ENCODE measurements at regions not wholly inside any gene's neighbourhood (a gene's known extent, or its start where the extent isn't known, plus 50 kb on each side); places are given as distances from the start of the nearest gene placed in this dataset.

GRCh38 chr10:22473459-22473858, 128.2 kb downstream of the SPAG6 start (continued):
- TF ChIP-seq, protein P1, sequence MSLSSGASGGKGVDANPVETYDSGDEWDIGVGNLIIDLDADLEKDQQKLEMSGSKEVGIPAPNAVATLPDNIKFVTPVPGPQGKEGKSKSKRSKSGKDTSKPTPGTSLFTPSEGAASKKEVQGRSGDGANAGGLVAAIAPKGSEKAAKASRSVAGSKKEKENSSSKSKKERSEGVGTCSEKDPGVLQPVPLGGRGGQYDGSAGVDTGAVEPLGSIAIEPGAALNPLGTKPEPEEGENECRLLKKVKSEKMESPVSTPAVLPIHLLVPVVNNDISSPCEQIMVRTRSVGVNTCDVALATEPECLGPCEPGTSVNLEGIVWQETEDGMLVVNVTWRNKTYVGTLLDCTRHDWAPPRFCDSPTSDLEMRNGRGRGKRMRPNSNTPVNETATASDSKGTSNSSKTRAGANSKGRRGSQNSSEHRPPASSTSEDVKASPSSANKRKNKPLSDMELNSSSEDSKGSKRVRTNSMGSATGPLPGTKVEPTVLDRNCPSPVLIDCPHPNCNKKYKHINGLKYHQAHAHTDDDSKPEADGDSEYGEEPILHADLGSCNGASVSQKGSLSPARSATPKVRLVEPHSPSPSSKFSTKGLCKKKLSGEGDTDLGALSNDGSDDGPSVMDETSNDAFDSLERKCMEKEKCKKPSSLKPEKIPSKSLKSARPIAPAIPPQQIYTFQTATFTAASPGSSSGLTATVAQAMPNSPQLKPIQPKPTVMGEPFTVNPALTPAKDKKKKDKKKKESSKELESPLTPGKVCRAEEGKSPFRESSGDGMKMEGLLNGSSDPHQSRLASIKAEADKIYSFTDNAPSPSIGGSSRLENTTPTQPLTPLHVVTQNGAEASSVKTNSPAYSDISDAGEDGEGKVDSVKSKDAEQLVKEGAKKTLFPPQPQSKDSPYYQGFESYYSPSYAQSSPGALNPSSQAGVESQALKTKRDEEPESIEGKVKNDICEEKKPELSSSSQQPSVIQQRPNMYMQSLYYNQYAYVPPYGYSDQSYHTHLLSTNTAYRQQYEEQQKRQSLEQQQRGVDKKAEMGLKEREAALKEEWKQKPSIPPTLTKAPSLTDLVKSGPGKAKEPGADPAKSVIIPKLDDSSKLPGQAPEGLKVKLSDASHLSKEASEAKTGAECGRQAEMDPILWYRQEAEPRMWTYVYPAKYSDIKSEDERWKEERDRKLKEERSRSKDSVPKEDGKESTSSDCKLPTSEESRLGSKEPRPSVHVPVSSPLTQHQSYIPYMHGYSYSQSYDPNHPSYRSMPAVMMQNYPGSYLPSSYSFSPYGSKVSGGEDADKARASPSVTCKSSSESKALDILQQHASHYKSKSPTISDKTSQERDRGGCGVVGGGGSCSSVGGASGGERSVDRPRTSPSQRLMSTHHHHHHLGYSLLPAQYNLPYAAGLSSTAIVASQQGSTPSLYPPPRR (CRISPR knock-in tag; IDR thresholded peaks at IDR 0.05; ENCODE audit: borderline replicate concordance) = no peak
- TF ChIP-seq ATF1 (CRISPR knock-in tag; IDR thresholded peaks at IDR 0.05) = no peak
- TF ChIP-seq ATF1 (tag; IDR thresholded peaks at IDR 0.05) = no peak
- no peak for TF ChIP-seq RHOXF2B (CRISPR knock-in tag; conservative IDR thresholded peaks at IDR 0.05)
- no peak for TF ChIP-seq ZNF146 (CRISPR knock-in tag; IDR thresholded peaks at IDR 0.05; ENCODE audit: unreplicated experiment)
- no peak for TF ChIP-seq SFPQ (IDR thresholded peaks at IDR 0.05; ENCODE audit: low read depth, low read length)
- TF ChIP-seq RFX5 (IDR thresholded peaks at IDR 0.05; ENCODE audit: low read depth, low read length) = no peak
